ENCODE measurements at regions not wholly inside any gene's neighbourhood (a gene's known extent, or its start where the extent isn't known, plus 50 kb on each side); places are given as distances from the start of the nearest gene placed in this dataset.

DNA sequence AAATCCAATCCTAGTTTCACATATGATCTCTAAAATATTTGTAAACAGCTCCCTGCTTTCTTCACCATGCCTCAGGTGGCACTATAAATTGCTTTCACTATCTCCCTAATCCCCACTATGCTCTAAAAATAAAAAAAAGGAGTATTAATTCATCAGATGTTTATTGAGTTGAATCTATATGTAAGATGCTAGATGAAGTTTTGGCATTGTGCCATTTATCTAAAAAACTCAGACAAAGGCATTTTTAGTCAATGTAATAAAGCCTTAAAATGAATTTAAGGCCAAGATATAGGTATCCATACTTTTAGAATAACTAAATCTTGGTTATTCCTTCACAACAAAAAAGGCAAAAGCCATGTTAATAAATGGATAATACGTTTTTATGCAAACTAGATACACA, 373.9 kb downstream of the ETS1 start:
- ATAC-seq (no peak), DNase-seq (ENCODE audit: low spot score) (no peak)
- Histone ChIP-seq H4K20me1 (replicated peaks; ENCODE audit: insufficient read depth) (no peaks in the 10 kb centered on the region), H3K79me2 (replicated peaks; ENCODE audit: insufficient read depth) (no peaks in the 10 kb centered on the region), H3K27ac (ENCODE audit: low read depth) (no peak overlapping the region), H3K36me3 (ENCODE audit: insufficient read depth) (no peaks in the 10 kb centered on the region), H3F3A (replicated peaks; ENCODE audit: low read depth) (no peaks in the 10 kb centered on the region), H3K27me3 (ENCODE audit: insufficient read depth) (no peaks in the 10 kb centered on the region), H3K4me3 (no peak overlapping the region), H3K4me2 (no peak overlapping the region), H3K9me2 (ENCODE audit: insufficient read depth) (peaks cover 6% of the 10 kb centered on the region; the same call in 1 of the 2 replicates), H2AFZ (no peak overlapping the region), H3K4me1 (ENCODE audit: insufficient read depth) (no peaks in the 10 kb centered on the region)
- H3K9me3 Mint-ChIP-seq: peaks cover 28% of the 10 kb centered on the region
- no peaks in the 10 kb centered on the region; the same call in 2 of the 3 replicates for H3K4me1 Mint-ChIP-seq
- TF ChIP-seq STAT1 (IDR thresholded peaks at IDR 0.05; ENCODE audit: unreplicated experiment) (no peak), EZH2 (IDR thresholded peaks at IDR 0.05; ENCODE audit: low read depth, unreplicated experiment) (no peak), POLR2AphosphoS5 (IDR thresholded peaks at IDR 0.05; ENCODE audit: low read depth) (no peak), JUNB (IDR thresholded peaks at IDR 0.05; ENCODE audit: unreplicated experiment) (no peak), NANOG (IDR thresholded peaks at IDR 0.05; ENCODE audit: borderline replicate concordance) (no peak), EZH2phosphoT487 (IDR thresholded peaks at IDR 0.05; ENCODE audit: unreplicated experiment) (no peak), ZNF331 (CRISPR knock-in tag; IDR thresholded peaks at IDR 0.05; ENCODE audit: low read depth) (no peak), CREB1 (CRISPR knock-in tag; IDR thresholded peaks at IDR 0.05; ENCODE audit: low read depth) (no peak), ZNF114 (CRISPR knock-in tag; IDR thresholded peaks at IDR 0.05) (no peak)
- TF ChIP-seq, protein P1, sequence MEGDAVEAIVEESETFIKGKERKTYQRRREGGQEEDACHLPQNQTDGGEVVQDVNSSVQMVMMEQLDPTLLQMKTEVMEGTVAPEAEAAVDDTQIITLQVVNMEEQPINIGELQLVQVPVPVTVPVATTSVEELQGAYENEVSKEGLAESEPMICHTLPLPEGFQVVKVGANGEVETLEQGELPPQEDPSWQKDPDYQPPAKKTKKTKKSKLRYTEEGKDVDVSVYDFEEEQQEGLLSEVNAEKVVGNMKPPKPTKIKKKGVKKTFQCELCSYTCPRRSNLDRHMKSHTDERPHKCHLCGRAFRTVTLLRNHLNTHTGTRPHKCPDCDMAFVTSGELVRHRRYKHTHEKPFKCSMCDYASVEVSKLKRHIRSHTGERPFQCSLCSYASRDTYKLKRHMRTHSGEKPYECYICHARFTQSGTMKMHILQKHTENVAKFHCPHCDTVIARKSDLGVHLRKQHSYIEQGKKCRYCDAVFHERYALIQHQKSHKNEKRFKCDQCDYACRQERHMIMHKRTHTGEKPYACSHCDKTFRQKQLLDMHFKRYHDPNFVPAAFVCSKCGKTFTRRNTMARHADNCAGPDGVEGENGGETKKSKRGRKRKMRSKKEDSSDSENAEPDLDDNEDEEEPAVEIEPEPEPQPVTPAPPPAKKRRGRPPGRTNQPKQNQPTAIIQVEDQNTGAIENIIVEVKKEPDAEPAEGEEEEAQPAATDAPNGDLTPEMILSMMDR (conservative IDR thresholded peaks at IDR 0.05; ENCODE audit: low read depth in 2 of 2): no peak
- TF ChIP-seq, protein P2, sequence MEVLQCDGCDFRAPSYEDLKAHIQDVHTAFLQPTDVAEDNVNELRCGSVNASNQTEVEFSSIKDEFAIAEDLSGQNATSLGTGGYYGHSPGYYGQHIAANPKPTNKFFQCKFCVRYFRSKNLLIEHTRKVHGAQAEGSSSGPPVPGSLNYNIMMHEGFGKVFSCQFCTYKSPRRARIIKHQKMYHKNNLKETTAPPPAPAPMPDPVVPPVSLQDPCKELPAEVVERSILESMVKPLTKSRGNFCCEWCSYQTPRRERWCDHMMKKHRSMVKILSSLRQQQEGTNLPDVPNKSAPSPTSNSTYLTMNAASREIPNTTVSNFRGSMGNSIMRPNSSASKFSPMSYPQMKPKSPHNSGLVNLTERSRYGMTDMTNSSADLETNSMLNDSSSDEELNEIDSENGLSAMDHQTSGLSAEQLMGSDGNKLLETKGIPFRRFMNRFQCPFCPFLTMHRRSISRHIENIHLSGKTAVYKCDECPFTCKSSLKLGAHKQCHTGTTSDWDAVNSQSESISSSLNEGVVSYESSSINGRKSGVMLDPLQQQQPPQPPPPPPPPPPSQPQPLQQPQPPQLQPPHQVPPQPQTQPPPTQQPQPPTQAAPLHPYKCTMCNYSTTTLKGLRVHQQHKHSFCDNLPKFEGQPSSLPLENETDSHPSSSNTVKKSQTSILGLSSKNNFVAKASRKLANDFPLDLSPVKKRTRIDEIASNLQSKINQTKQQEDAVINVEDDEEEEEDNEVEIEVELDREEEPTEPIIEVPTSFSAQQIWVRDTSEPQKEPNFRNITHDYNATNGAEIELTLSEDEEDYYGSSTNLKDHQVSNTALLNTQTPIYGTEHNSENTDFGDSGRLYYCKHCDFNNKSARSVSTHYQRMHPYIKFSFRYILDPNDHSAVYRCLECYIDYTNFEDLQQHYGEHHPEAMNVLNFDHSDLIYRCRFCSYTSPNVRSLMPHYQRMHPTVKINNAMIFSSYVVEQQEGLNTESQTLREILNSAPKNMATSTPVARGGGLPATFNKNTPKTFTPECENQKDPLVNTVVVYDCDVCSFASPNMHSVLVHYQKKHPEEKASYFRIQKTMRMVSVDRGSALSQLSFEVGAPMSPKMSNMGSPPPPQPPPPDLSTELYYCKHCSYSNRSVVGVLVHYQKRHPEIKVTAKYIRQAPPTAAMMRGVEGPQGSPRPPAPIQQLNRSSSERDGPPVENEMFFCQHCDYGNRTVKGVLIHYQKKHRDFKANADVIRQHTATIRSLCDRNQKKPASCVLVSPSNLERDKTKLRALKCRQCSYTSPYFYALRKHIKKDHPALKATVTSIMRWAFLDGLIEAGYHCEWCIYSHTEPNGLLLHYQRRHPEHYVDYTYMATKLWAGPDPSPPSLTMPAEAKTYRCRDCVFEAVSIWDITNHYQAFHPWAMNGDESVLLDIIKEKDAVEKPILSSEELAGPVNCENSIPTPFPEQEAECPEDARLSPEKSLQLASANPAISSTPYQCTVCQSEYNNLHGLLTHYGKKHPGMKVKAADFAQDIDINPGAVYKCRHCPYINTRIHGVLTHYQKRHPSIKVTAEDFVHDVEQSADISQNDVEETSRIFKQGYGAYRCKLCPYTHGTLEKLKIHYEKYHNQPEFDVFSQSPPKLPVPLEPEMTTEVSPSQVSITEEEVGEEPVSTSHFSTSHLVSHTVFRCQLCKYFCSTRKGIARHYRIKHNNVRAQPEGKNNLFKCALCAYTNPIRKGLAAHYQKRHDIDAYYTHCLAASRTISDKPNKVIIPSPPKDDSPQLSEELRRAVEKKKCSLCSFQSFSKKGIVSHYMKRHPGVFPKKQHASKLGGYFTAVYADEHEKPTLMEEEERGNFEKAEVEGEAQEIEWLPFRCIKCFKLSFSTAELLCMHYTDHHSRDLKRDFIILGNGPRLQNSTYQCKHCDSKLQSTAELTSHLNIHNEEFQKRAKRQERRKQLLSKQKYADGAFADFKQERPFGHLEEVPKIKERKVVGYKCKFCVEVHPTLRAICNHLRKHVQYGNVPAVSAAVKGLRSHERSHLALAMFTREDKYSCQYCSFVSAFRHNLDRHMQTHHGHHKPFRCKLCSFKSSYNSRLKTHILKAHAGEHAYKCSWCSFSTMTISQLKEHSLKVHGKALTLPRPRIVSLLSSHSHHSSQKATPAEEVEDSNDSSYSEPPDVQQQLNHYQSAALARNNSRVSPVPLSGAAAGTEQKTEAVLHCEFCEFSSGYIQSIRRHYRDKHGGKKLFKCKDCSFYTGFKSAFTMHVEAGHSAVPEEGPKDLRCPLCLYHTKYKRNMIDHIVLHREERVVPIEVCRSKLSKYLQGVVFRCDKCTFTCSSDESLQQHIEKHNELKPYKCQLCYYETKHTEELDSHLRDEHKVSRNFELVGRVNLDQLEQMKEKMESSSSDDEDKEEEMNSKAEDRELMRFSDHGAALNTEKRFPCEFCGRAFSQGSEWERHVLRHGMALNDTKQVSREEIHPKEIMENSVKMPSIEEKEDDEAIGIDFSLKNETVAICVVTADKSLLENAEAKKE (CRISPR knock-in tag; IDR thresholded peaks at IDR 0.05): no peak
- TF ChIP-seq, protein P3, sequence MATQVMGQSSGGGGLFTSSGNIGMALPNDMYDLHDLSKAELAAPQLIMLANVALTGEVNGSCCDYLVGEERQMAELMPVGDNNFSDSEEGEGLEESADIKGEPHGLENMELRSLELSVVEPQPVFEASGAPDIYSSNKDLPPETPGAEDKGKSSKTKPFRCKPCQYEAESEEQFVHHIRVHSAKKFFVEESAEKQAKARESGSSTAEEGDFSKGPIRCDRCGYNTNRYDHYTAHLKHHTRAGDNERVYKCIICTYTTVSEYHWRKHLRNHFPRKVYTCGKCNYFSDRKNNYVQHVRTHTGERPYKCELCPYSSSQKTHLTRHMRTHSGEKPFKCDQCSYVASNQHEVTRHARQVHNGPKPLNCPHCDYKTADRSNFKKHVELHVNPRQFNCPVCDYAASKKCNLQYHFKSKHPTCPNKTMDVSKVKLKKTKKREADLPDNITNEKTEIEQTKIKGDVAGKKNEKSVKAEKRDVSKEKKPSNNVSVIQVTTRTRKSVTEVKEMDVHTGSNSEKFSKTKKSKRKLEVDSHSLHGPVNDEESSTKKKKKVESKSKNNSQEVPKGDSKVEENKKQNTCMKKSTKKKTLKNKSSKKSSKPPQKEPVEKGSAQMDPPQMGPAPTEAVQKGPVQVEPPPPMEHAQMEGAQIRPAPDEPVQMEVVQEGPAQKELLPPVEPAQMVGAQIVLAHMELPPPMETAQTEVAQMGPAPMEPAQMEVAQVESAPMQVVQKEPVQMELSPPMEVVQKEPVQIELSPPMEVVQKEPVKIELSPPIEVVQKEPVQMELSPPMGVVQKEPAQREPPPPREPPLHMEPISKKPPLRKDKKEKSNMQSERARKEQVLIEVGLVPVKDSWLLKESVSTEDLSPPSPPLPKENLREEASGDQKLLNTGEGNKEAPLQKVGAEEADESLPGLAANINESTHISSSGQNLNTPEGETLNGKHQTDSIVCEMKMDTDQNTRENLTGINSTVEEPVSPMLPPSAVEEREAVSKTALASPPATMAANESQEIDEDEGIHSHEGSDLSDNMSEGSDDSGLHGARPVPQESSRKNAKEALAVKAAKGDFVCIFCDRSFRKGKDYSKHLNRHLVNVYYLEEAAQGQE (IDR thresholded peaks at IDR 0.05; ENCODE audit: unreplicated experiment): no peak
- TF ChIP-seq, protein P4, sequence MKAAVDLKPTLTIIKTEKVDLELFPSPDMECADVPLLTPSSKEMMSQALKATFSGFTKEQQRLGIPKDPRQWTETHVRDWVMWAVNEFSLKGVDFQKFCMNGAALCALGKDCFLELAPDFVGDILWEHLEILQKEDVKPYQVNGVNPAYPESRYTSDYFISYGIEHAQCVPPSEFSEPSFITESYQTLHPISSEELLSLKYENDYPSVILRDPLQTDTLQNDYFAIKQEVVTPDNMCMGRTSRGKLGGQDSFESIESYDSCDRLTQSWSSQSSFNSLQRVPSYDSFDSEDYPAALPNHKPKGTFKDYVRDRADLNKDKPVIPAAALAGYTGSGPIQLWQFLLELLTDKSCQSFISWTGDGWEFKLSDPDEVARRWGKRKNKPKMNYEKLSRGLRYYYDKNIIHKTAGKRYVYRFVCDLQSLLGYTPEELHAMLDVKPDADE (IDR thresholded peaks at IDR 0.05): no peak
- H3K27ac Mint-ChIP-seq: no peak overlapping the region
- no peak overlapping the region for H3K4me3 Mint-ChIP-seq
- peaks cover 22% of the 10 kb centered on the region; the same call in 2 of the 3 replicates for H3K36me3 Mint-ChIP-seq (ENCODE audit: low read depth)
- peaks cover 3% of the 10 kb centered on the region for H3K27me3 Mint-ChIP-seq (ENCODE audit: insufficient read depth, low read depth, poor library complexity)

All from GM23338 (cell line).